Ishikawa (cell line): ENCODE measurements at regions not wholly inside any gene's neighbourhood (a gene's known extent, or its start where the extent isn't known, plus 50 kb on each side); places are given as distances from the start of the nearest gene placed in this dataset.

ENCODE experiments used
- CEBPB ChIP-seq: IDR thresholded peaks from 2 replicates; pipeline ENCODE4 v1.6.1; 2012
- CREB1 ChIP-seq: IDR thresholded peaks from 2 replicates; pipeline ENCODE4 v1.6.1; 2012; ENCODE audit warnings: low read depth
- EGR1 ChIP-seq: IDR thresholded peaks from 2 replicates; pipeline ENCODE4 v1.6.1; 2012
- EP300 ChIP-seq: IDR thresholded peaks from 2 replicates; pipeline ENCODE4 v1.6.1; 2012; ENCODE audit warnings: borderline replicate concordance
- FOXM1 ChIP-seq: IDR thresholded peaks from 2 replicates; pipeline ENCODE4 v1.6.1; 2012; ENCODE audit warnings: low read depth, borderline replicate concordance
- MAX ChIP-seq: IDR thresholded peaks from 2 replicates; pipeline ENCODE4 v1.6.1; 2012
- NFIC ChIP-seq: IDR thresholded peaks from 2 replicates; pipeline ENCODE4 v1.6.1; 2012
- RAD21 ChIP-seq: IDR thresholded peaks from 2 replicates; pipeline ENCODE4 v1.6.1; 2012; ENCODE audit warnings: low read depth
- REST ChIP-seq: IDR thresholded peaks from 2 replicates; pipeline ENCODE4 v1.6.1; 2012; ENCODE audit warnings: low read depth, mild to moderate bottlenecking
- TAF1 ChIP-seq: IDR thresholded peaks from 2 replicates; pipeline ENCODE4 v1.6.1; 2012; ENCODE audit warnings: low read depth, mild to moderate bottlenecking
- TCF12 ChIP-seq: IDR thresholded peaks from 2 replicates; pipeline ENCODE4 v1.6.1; 2012; ENCODE audit warnings: low read depth
- TEAD4 ChIP-seq: IDR thresholded peaks from 2 replicates; pipeline ENCODE4 v1.6.1; 2012
- USF1 ChIP-seq: IDR thresholded peaks from 2 replicates; pipeline ENCODE4 v1.6.1; 2012
- YY1 ChIP-seq: IDR thresholded peaks from 2 replicates; pipeline ENCODE4 v1.6.1; 2012; ENCODE audit warnings: low read depth
- ZBTB7A ChIP-seq: IDR thresholded peaks from 2 replicates; pipeline ENCODE4 v1.6.1; 2012; ENCODE audit warnings: low read depth

- TF ChIP-seq RAD21: no peak
- TF ChIP-seq YY1: no peak
Measured at GRCh38 chr2:104938231-104938941, 84.5 kb downstream of the POU3F3 start.

GRCh38 chr2:104939570-104940217 is 85.8 kb downstream of the POU3F3 start:
- TF ChIP-seq USF1 (no peak), CREB1 (no peak), CEBPB (no peak), EP300 (no peak), YY1 (no peak), TEAD4 (no peak), RAD21 (no peak), ZBTB7A (no peak), FOXM1 (no peak), REST (no peak), TCF12 (no peak), TAF1 (no peak), MAX (no peak), EGR1 (no peak), NFIC (no peak)

- TF ChIP-seq EGR1 (no peak), TAF1 (no peak), MAX (no peak), CREB1 (no peak), TCF12 (no peak), RAD21 (peak; percentile 70), REST (no peak), CEBPB (no peak)
Measured at GRCh38 chr2:104944495-104944894, 90.6 kb downstream of the POU3F3 start.

- no peak for TF ChIP-seq EP300
- no peak for TF ChIP-seq USF1
- TF ChIP-seq TCF12: no peak
- no peak for TF ChIP-seq ZBTB7A
- no peak for TF ChIP-seq CREB1
- TF ChIP-seq NFIC: no peak
- no peak for TF ChIP-seq MAX
- no peak for TF ChIP-seq TEAD4
- no peak for TF ChIP-seq RAD21
- TF ChIP-seq CEBPB: no peak
- no peak for TF ChIP-seq FOXM1
- TF ChIP-seq TAF1: no peak
- no peak for TF ChIP-seq REST
- no peak for TF ChIP-seq YY1
- no peak for TF ChIP-seq EGR1
Measured at GRCh38 chr2:104945121-104945520, 91.2 kb downstream of the POU3F3 start.
